ENCODE measurements at regions not wholly inside any gene's neighbourhood (a gene's known extent, or its start where the extent isn't known, plus 50 kb on each side); places are given as distances from the start of the nearest gene placed in this dataset.

GRCh38 chr2:239559417-239560261 lies 158.8 kb upstream of the HDAC4 start:
- 92 to 93% methylated on average over 25 to 28 of the region's 28 CpGs for WGBS, 2 donors
- Histone ChIP-seq H3K36me3 (no peaks in the 10 kb centered on the region), H3K4me1 (peaks cover 0 to 12% (median 0%) of the 10 kb centered on the region in 4 donors), H3K9me3 (no peaks in the 10 kb centered on the region), H3K27ac (no peak overlapping the region), H3K27me3 (no peaks in the 10 kb centered on the region), H3K4me3 (no peak overlapping the region)
- TF ChIP-seq CTCF (IDR thresholded peaks at IDR 0.05) = no peak
- no peak for TF ChIP-seq POLR2A (IDR thresholded peaks at IDR 0.05)
- no peak for TF ChIP-seq EP300 (IDR thresholded peaks at IDR 0.05)
- DNase-seq (ENCODE audit: low spot score in 2 of 2) = no peak

- WGBS, 2 donors = 88% methylated on average over 12 of the region's 12 CpGs
- no peak for DNase-seq (ENCODE audit: low spot score in 2 of 2)
- Histone ChIP-seq H3K27me3 (no peaks in the 10 kb centered on the region), H3K27ac (no peak overlapping the region), H3K36me3 (no peaks in the 10 kb centered on the region), H3K4me1 (peaks cover 0 to 12% (median 0%) of the 10 kb centered on the region in 4 donors), H3K9me3 (no peaks in the 10 kb centered on the region), H3K4me3 (no peak overlapping the region)
- TF ChIP-seq EP300 (IDR thresholded peaks at IDR 0.05) = no peak
- TF ChIP-seq POLR2A (IDR thresholded peaks at IDR 0.05) = no peak
- no peak for TF ChIP-seq CTCF (IDR thresholded peaks at IDR 0.05)
Observed at GRCh38 chr2:239558661-239559060, 157.8 kb upstream of the HDAC4 start.

- Histone ChIP-seq H3K4me3 (no peak overlapping the region), H3K27me3 (no peaks in the 10 kb centered on the region), H3K27ac (no peak overlapping the region), H3K4me1 (peaks cover 0 to 12% (median 0%) of the 10 kb centered on the region in 4 donors), H3K9me3 (no peaks in the 10 kb centered on the region), H3K36me3 (no peaks in the 10 kb centered on the region)
- 91 to 92% methylated on average over 5 of the region's 5 CpGs for WGBS, 2 donors
- TF ChIP-seq POLR2A (IDR thresholded peaks at IDR 0.05) (no peak), EP300 (IDR thresholded peaks at IDR 0.05) (no peak), CTCF (IDR thresholded peaks at IDR 0.05) (no peak)
- no peak for DNase-seq (ENCODE audit: low spot score in 2 of 2)
Observed at GRCh38 chr2:239557516-239557915, 156.7 kb upstream of the HDAC4 start.

GRCh38 chr2:239555571-239555905 lies 154.7 kb upstream of the HDAC4 start:
- Histone ChIP-seq H3K27me3 (no peaks in the 10 kb centered on the region), H3K9me3 (no peaks in the 10 kb centered on the region), H3K27ac (no peak overlapping the region), H3K4me3 (no peak overlapping the region), H3K36me3 (no peaks in the 10 kb centered on the region), H3K4me1 (no peaks in the 10 kb centered on the region)
- no peak for TF ChIP-seq POLR2A (IDR thresholded peaks at IDR 0.05)
- no peak for DNase-seq (ENCODE audit: low spot score in 2 of 2)
- 85 to 86% methylated on average over 6 of the region's 6 CpGs for WGBS, 2 donors

- 64 to 68% methylated on average over 8 of the region's 8 CpGs for WGBS, 2 donors
- Histone ChIP-seq H3K4me3 (no peak overlapping the region), H3K9me3 (no peaks in the 10 kb centered on the region), H3K4me1 (no peaks in the 10 kb centered on the region), H3K36me3 (no peaks in the 10 kb centered on the region), H3K27ac (no peak overlapping the region), H3K27me3 (no peaks in the 10 kb centered on the region)
- TF ChIP-seq EP300 (IDR thresholded peaks at IDR 0.05) (no peak), CTCF (IDR thresholded peaks at IDR 0.05) (no peak), POLR2A (IDR thresholded peaks at IDR 0.05) (no peak)
- no peak for DNase-seq (ENCODE audit: low spot score in 2 of 2)
Observed at GRCh38 chr2:239554766-239555570, 154.1 kb upstream of the HDAC4 start.

Data from tibial nerve (tissue), 4 donors.